HG03103 (cell line): ENCODE measurements at regions not wholly inside any gene's neighbourhood (a gene's known extent, or its start where the extent isn't known, plus 50 kb on each side); places are given as distances from the start of the nearest gene placed in this dataset.
"Not testable (repeated sequence)": the region's sequence is repeated elsewhere in the genome, so short reads cannot be mapped to it uniquely, and the experiment has no call there.

Source experiments
- ATAC-seq: cut with Tn5 transposase; IDR thresholded peaks from one replicate; pipeline ENCODE4 v1.9.1; 2021; ENCODE audit warnings: low read depth; ENCODE audit not compliant: unreplicated experiment

GRCh38 chr1:95734560-95734959 lies 500.6 kb downstream of the RWDD3 start:
- no peak for ATAC-seq

- ATAC-seq: no peak
Measured at GRCh38 chr1:95742591-95743089, 508.6 kb downstream of the RWDD3 start.

- no peak for ATAC-seq
Measured at GRCh38 chr1:95744731-95745130, 510.7 kb downstream of the RWDD3 start.

- no peak for ATAC-seq
Measured at GRCh38 chr1:95752515-95753381, 518.7 kb downstream of the RWDD3 start.

GRCh38 chr1:95753382-95754016 lies 519.5 kb downstream of the RWDD3 start:
- no peak for ATAC-seq

- ATAC-seq: no peak
Measured at GRCh38 chr1:95754412-95754811, 520.4 kb downstream of the RWDD3 start.

- ATAC-seq: no peak
Measured at GRCh38 chr1:95766036-95766435, 532.0 kb downstream of the RWDD3 start.

- ATAC-seq: no peak
Measured at GRCh38 chr1:95770581-95770980, 536.6 kb downstream of the RWDD3 start.

- no peak for ATAC-seq
Measured at GRCh38 chr1:95778217-95778616, 544.2 kb downstream of the RWDD3 start.

- no peak for ATAC-seq
Measured at GRCh38 chr1:95780836-95781235, 546.8 kb downstream of the RWDD3 start.

- no peak for ATAC-seq
Measured at GRCh38 chr1:95790136-95790535, 556.1 kb downstream of the RWDD3 start.

- ATAC-seq: no peak
Measured at GRCh38 chr1:95793893-95794292, 559.9 kb downstream of the RWDD3 start.

GRCh38 chr1:95797761-95798160 lies 563.8 kb downstream of the RWDD3 start:
- not testable (repeated sequence) for ATAC-seq

GRCh38 chr1:95806171-95806570 lies 572.2 kb downstream of the RWDD3 start:
- no peak for ATAC-seq

GRCh38 chr1:95809391-95809790 lies 575.4 kb downstream of the RWDD3 start:
- no peak for ATAC-seq

GRCh38 chr1:95815511-95815910 lies 581.5 kb downstream of the RWDD3 start:
- no peak for ATAC-seq

- ATAC-seq: no peak
Measured at GRCh38 chr1:95829556-95829955, 595.5 kb downstream of the RWDD3 start.

GRCh38 chr1:95832370-95832769 lies 598.4 kb downstream of the RWDD3 start:
- no peak for ATAC-seq

- no peak for ATAC-seq
Measured at GRCh38 chr1:95849439-95849838, 615.4 kb downstream of the RWDD3 start.

- no peak for ATAC-seq
Measured at GRCh38 chr1:95850165-95850649, 616.2 kb downstream of the RWDD3 start.

GRCh38 chr1:95850763-95851162 lies 616.8 kb downstream of the RWDD3 start:
- no peak for ATAC-seq
